Naive thymus-derived CD4-positive, alpha-beta T cell (primary cell): ENCODE measurements at regions not wholly inside any gene's neighbourhood (a gene's known extent, or its start where the extent isn't known, plus 50 kb on each side); places are given as distances from the start of the nearest gene placed in this dataset.

Experiments used
- ATAC-seq: fragments of 150-1000 bp; cut with Tn5 transposase; 2 replicates; pipeline ENCODE4 v1.10.0; 2021; ENCODE audit warnings: mild to moderate bottlenecking, moderate library complexity
- CTCF ChIA-PET: fragments of 350-600 bp; sonication (Branson Sonifier 250); formaldehyde crosslinking; loops from one replicate; lab custom pipeline; 2021; ENCODE audit warnings: antibody characterized with exemption; lab: Charles Lee
- POLR2A ChIA-PET: fragments of 350-600 bp; sonication (Branson Sonifier 250); formaldehyde crosslinking; loops from one replicate; lab custom pipeline; 2021; ENCODE audit warnings: antibody characterized with exemption, inconsistent platforms; lab: Charles Lee
- DNase-seq, 9 donors: peaks; one replicate each; pipeline versions ENCODE4 v3.0.0 to v3.0.0-alpha.2; 2020 to 2022; ENCODE audit warnings: mixed read lengths in 1 of 9
- H3K27ac ChIP-seq: one replicate; pipeline ENCODE4 v1.7.0; 2013; ENCODE audit warnings: mild to moderate bottlenecking, low read depth, low read length, moderate library complexity
- H3K27me3 ChIP-seq, 2 donors: one replicate each; pipeline ENCODE4 v1.7.0; 2013; ENCODE audit warnings: low read length in 2 of 2, mild to moderate bottlenecking in 2 of 2, moderate library complexity in 2 of 2; ENCODE audit not compliant: control insufficient read depth in 2 of 2, insufficient read depth in 2 of 2
- H3K36me3 ChIP-seq, 3 experiments: 1 replicate in 2 of 3; 2 replicates in 1 of 3; pipeline ENCODE4 v1.7.0; 2013; ENCODE audit warnings: low read length in 3 of 3, mild to moderate bottlenecking in 3 of 3, moderate library complexity in 1 of 3; ENCODE audit not compliant: insufficient read depth in 3 of 3, control insufficient read depth in 2 of 3
- H3K4me1 ChIP-seq, 2 donors: one replicate each; pipeline ENCODE4 v1.7.0; 2013; ENCODE audit warnings: low read length in 2 of 2, mild to moderate bottlenecking in 2 of 2, moderate library complexity in 1 of 2; ENCODE audit not compliant: control insufficient read depth in 2 of 2, insufficient read depth in 2 of 2
- H3K4me3 ChIP-seq: 2 replicates; pipeline ENCODE4 v1.7.0; 2013; ENCODE audit warnings: mild to moderate bottlenecking, low read length
- H3K9me3 ChIP-seq, 3 experiments: 1 replicate in 2 of 3; 2 replicates in 1 of 3; pipeline ENCODE4 v1.7.0; 2013; ENCODE audit warnings: low read length in 3 of 3; ENCODE audit not compliant: control insufficient read depth in 2 of 3
- H3K27ac Mint-ChIP-seq, 9 donors: one replicate each; pipeline ENCODE4 v1.8.0; 2020 to 2022; ENCODE audit warnings: mixed read lengths in 9 of 9, mild to moderate bottlenecking in 8 of 9, moderate library complexity in 5 of 9, inconsistent platforms in 2 of 9
- H3K27me3 Mint-ChIP-seq, 5 donors: one replicate each; pipeline ENCODE4 v1.8.0; 2021 to 2022; ENCODE audit warnings: mixed read lengths in 5 of 5, mild to moderate bottlenecking in 1 of 5
- H3K36me3 Mint-ChIP-seq, 5 donors: one replicate each; pipeline ENCODE4 v1.8.0; 2020 to 2022; ENCODE audit warnings: mixed read lengths in 5 of 5, mild to moderate bottlenecking in 3 of 5, inconsistent platforms in 1 of 5
- H3K4me1 Mint-ChIP-seq, 7 donors: one replicate each; pipeline ENCODE4 v1.8.0; 2020 to 2022; ENCODE audit warnings: mixed read lengths in 7 of 7, mild to moderate bottlenecking in 3 of 7, inconsistent platforms in 1 of 7
- H3K4me3 Mint-ChIP-seq, 10 donors: one replicate each; pipeline ENCODE4 v1.8.0; 2020 to 2022; ENCODE audit warnings: mild to moderate bottlenecking in 10 of 10, mixed read lengths in 10 of 10, moderate library complexity in 6 of 10, inconsistent platforms in 2 of 10
- H3K9me3 Mint-ChIP-seq, 11 donors: one replicate each; pipeline ENCODE4 v1.8.0; 2020 to 2022; ENCODE audit warnings: mixed read lengths in 11 of 11, mild to moderate bottlenecking in 4 of 11, inconsistent platforms in 1 of 11, moderate library complexity in 1 of 11
- intact Hi-C, 2 donors: fragments of 100-400 bp; cut with micrococcal nuclease; formaldehyde crosslinking; loops; one replicate each; pipeline ENCODE4 v1.15.1; 2023

DNA sequence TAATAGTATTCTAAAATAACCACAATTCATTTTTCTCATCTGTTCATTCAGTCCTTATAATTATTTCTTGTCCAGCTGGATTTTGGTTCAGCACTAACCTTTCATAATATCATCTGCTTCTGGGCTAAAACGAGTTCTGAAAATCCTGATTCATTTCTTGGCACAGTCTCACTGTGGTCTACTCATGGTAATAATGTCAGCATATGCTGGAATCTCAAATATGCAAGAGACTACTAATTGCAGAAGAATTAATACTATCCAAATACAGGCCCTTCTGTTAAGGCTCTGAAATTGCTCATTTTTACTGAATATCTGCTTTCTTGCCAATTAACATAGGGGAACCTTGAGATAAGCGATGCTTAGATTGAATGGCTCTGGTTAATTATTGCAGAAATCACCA lies 597.1 kb downstream of the RPL10L start:
- ChIA-PET POLR2A (no interaction called here), CTCF (no interaction called here)
- Mint-ChIP-seq H3K27me3 (no peaks in the 10 kb centered on the region), H3K4me1 (no peaks in the 10 kb centered on the region), H3K27ac (no peak overlapping the region), H3K36me3 (no peaks in the 10 kb centered on the region), H3K9me3 (peaks cover 0 to 25% (median 4%) of the 10 kb centered on the region in 11 donors), H3K4me3 (no peak overlapping the region)
- Histone ChIP-seq H3K27me3 (no peaks in the 10 kb centered on the region), H3K36me3 (no peaks in the 10 kb centered on the region), H3K4me1 (no peaks in the 10 kb centered on the region), H3K4me3 (no peak overlapping the region), H3K27ac (no peak overlapping the region), H3K9me3 (no peaks in the 10 kb centered on the region)
- intact Hi-C loops: no loop called here
- ATAC-seq: no peak
- DNase-seq: no peak

DNA sequence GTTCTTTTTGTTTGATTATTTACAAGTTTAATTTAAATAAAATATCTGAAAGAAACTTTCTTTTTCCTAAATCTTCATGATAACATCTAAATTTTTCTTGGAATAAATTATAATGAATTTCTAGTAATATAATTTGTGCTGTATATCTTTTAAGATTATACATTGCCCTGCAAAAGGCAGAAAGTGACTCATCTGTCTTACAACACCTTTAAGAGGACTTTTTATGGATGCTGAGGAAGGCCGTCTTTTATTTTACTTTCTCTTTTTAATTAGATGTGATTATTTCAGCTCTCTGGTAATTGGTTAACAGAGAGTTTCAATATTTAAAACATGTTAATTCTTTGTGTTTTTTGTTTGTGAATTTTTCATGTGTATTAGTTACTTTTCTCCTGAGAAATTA lies 598.4 kb downstream of the RPL10L start:
- Mint-ChIP-seq H3K27ac (no peak overlapping the region), H3K36me3 (no peaks in the 10 kb centered on the region), H3K9me3 (peaks cover 0 to 25% (median 4%) of the 10 kb centered on the region in 11 donors), H3K27me3 (no peaks in the 10 kb centered on the region), H3K4me1 (no peaks in the 10 kb centered on the region), H3K4me3 (no peak overlapping the region)
- Histone ChIP-seq H3K9me3 (no peaks in the 10 kb centered on the region), H3K27me3 (no peaks in the 10 kb centered on the region), H3K4me1 (no peaks in the 10 kb centered on the region), H3K36me3 (no peaks in the 10 kb centered on the region), H3K27ac (no peak overlapping the region), H3K4me3 (no peak overlapping the region)
- ChIA-PET CTCF (no interaction called here), POLR2A (no interaction called here)
- intact Hi-C loops: no loop called here
- DNase-seq: no peak
- no peak for ATAC-seq

- H3K27ac ChIP-seq: no peak overlapping the region
- POLR2A ChIA-PET: no interaction called here
- CTCF ChIA-PET: no interaction called here
- Mint-ChIP-seq H3K27ac (no peak overlapping the region), H3K4me1 (no peaks in the 10 kb centered on the region), H3K9me3 (peaks cover 0 to 27% (median 5%) of the 10 kb centered on the region in 11 donors), H3K36me3 (no peaks in the 10 kb centered on the region), H3K27me3 (no peaks in the 10 kb centered on the region), H3K4me3 (no peak overlapping the region)
- no peaks in the 10 kb centered on the region for H3K36me3 ChIP-seq
- no peak overlapping the region for H3K4me3 ChIP-seq
- ATAC-seq (no peak), DNase-seq (no peak)
- H3K27me3 ChIP-seq: no peaks in the 10 kb centered on the region
- no peaks in the 10 kb centered on the region for H3K4me1 ChIP-seq
- no peaks in the 10 kb centered on the region for H3K9me3 ChIP-seq
- intact Hi-C loops: no loop called here
Observed at GRCh38 chr14:46051796-46052195, 599.8 kb downstream of the RPL10L start.

GRCh38 chr14:46048127-46048526 lies 603.5 kb downstream of the RPL10L start:
- ChIA-PET POLR2A (no interaction called here), CTCF (no interaction called here)
- no peak for DNase-seq
- Mint-ChIP-seq H3K9me3 (peaks cover 0 to 28% (median 6%) of the 10 kb centered on the region in 11 donors), H3K4me1 (no peaks in the 10 kb centered on the region), H3K27ac (no peak overlapping the region), H3K36me3 (no peaks in the 10 kb centered on the region), H3K4me3 (no peak overlapping the region), H3K27me3 (no peaks in the 10 kb centered on the region)
- intact Hi-C loops: no loop called here
- no peak overlapping the region for H3K27ac ChIP-seq
- H3K36me3 ChIP-seq: no peaks in the 10 kb centered on the region
- no peaks in the 10 kb centered on the region for H3K27me3 ChIP-seq
- no peak for ATAC-seq
- H3K9me3 ChIP-seq: peaks cover 0 to 1% (median 0%) of the 10 kb centered on the region in 3 experiments
- no peak overlapping the region for H3K4me3 ChIP-seq
- H3K4me1 ChIP-seq: no peaks in the 10 kb centered on the region

GRCh38 chr14:46036099-46036498 lies 615.5 kb downstream of the RPL10L start:
- H3K36me3 Mint-ChIP-seq: no peaks in the 10 kb centered on the region
- DNase-seq (no peak), ATAC-seq (no peak)
- H3K27ac ChIP-seq: no peak overlapping the region
- intact Hi-C loops: no loop called here
- H3K27me3 ChIP-seq: no peaks in the 10 kb centered on the region
- H3K4me1 Mint-ChIP-seq: no peaks in the 10 kb centered on the region
- H3K27ac Mint-ChIP-seq: no peak overlapping the region
- ChIA-PET POLR2A (no interaction called here), CTCF (no interaction called here)
- no peaks in the 10 kb centered on the region for H3K4me1 ChIP-seq
- H3K36me3 ChIP-seq: no peaks in the 10 kb centered on the region
- H3K27me3 Mint-ChIP-seq: no peaks in the 10 kb centered on the region
- no peak overlapping the region for H3K4me3 Mint-ChIP-seq
- H3K9me3 ChIP-seq: no peaks in the 10 kb centered on the region
- peaks cover 0 to 22% (median 7%) of the 10 kb centered on the region in 11 donors for H3K9me3 Mint-ChIP-seq
- H3K4me3 ChIP-seq: no peak overlapping the region

GRCh38 chr14:46034305-46034704 lies 617.3 kb downstream of the RPL10L start:
- Mint-ChIP-seq H3K4me1 (no peaks in the 10 kb centered on the region), H3K27ac (no peak overlapping the region), H3K4me3 (no peak overlapping the region), H3K9me3 (peaks cover 0 to 22% (median 4%) of the 10 kb centered on the region in 11 donors), H3K36me3 (no peaks in the 10 kb centered on the region), H3K27me3 (no peaks in the 10 kb centered on the region)
- no peak for ATAC-seq
- Histone ChIP-seq H3K4me3 (no peak overlapping the region), H3K4me1 (no peaks in the 10 kb centered on the region), H3K9me3 (no peaks in the 10 kb centered on the region), H3K36me3 (no peaks in the 10 kb centered on the region), H3K27ac (no peak overlapping the region), H3K27me3 (no peaks in the 10 kb centered on the region)
- intact Hi-C loops: no loop called here
- no peak for DNase-seq
- CTCF ChIA-PET: no interaction called here
- POLR2A ChIA-PET: no interaction called here

DNA sequence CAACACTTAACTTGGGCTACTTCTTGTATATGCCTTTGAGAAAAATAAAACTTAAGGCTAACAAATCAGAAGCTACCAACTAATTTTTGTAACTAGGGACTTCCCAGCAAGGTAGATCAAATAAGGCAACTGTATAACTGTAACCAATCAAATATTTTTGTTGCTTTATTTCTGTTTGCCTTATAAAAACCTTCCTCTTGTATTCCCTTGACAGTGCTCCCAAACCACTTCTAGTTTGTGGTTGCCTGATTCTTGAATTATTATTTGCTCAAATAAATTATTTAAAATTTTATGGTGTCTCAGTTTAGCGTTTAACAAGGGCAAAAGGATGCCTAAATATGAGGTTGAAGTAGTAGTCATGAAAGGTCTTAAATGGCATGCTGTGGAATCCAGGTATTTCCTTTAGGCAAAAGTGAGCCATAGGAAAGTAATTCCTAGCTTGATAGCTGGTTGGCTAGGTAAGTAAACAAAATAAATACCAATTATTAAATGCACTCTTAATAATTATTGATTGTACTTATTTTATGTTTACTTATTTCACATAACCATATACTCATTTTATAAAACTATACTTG lies 632.6 kb downstream of the RPL10L start:
- Histone ChIP-seq H3K9me3 (no peaks in the 10 kb centered on the region), H3K4me1 (no peaks in the 10 kb centered on the region), H3K36me3 (no peaks in the 10 kb centered on the region), H3K27me3 (no peaks in the 10 kb centered on the region), H3K4me3 (no peak overlapping the region), H3K27ac (no peak overlapping the region)
- no peak for DNase-seq
- intact Hi-C loops: no loop called here
- H3K4me3 Mint-ChIP-seq: no peak overlapping the region
- no peaks in the 10 kb centered on the region for H3K36me3 Mint-ChIP-seq
- no peaks in the 10 kb centered on the region for H3K27me3 Mint-ChIP-seq
- no peak for ATAC-seq
- ChIA-PET POLR2A (no interaction called here), CTCF (no interaction called here)
- H3K9me3 Mint-ChIP-seq: peaks cover 0 to 29% (median 19%) of the 10 kb centered on the region in 11 donors
- no peaks in the 10 kb centered on the region for H3K4me1 Mint-ChIP-seq
- H3K27ac Mint-ChIP-seq: no peak overlapping the region
